GM18861 (cell line): ENCODE measurements at regions not wholly inside any gene's neighbourhood (a gene's known extent, or its start where the extent isn't known, plus 50 kb on each side); places are given as distances from the start of the nearest gene placed in this dataset.

ENCODE experiments used
- ATAC-seq: cut with Tn5 transposase; IDR thresholded peaks from one replicate; pipeline ENCODE4 v1.9.1; 2021; ENCODE audit not compliant: unreplicated experiment

- ATAC-seq = no peak
These were observed 271.5 kb upstream of the FOXQ1 start for GRCh38 chr6:1040393-1040792.

DNA sequence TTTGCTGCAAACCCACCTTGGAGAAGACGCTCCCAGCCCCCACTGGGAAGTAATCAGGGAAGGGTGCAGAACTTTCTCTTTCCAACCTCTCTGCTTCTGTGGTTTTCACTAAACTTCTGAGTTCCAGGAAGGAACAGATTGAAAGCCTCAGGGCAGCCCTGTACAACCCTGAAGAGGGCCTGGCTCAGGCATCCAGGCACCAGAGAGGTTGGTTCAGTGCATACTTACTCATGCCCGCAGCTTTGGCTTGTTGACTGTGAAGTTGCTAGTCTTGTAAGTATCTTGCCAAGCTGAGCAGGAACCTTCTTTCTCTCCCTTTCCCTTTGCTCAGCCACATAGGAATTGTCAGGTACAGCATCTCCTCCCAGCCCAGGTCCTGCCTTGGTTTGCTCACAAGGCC is 272.2 kb upstream of the FOXQ1 start:
- ATAC-seq = no peak

DNA sequence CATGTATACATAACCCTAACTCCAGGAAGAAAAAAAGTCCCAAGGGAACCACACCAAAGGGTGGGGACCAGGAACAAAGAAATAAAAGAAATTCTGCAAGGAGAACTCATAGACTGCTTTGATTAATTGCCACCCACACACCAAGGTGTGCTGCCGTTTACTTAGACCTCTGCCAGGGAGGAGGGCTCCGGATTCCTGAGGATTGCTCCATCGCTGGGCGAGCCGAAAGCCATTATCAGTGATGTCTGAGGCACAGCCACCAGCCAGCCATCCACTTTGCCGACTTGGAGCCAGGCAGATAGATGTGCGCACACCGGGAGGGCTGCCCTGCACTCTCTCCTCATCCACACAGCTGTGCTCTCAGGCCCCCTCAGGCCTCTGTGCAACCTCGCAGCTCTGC is 272.7 kb upstream of the FOXQ1 start:
- no peak for ATAC-seq

GRCh38 chr6:1037430-1038202 is 274.3 kb upstream of the FOXQ1 start:
- no peak for ATAC-seq

GRCh38 chr6:1035401-1035800 is 276.5 kb upstream of the FOXQ1 start:
- ATAC-seq = no peak

- ATAC-seq = no peak
These were observed 280.2 kb upstream of the FOXQ1 start for GRCh38 chr6:1031720-1032119.

GRCh38 chr6:1029141-1029540 is 282.8 kb upstream of the FOXQ1 start:
- ATAC-seq = no peak

GRCh38 chr6:1028723-1029122 is 283.2 kb upstream of the FOXQ1 start:
- no peak for ATAC-seq

- ATAC-seq = no peak
These were observed 283.9 kb upstream of the FOXQ1 start for GRCh38 chr6:1027795-1028569.

DNA sequence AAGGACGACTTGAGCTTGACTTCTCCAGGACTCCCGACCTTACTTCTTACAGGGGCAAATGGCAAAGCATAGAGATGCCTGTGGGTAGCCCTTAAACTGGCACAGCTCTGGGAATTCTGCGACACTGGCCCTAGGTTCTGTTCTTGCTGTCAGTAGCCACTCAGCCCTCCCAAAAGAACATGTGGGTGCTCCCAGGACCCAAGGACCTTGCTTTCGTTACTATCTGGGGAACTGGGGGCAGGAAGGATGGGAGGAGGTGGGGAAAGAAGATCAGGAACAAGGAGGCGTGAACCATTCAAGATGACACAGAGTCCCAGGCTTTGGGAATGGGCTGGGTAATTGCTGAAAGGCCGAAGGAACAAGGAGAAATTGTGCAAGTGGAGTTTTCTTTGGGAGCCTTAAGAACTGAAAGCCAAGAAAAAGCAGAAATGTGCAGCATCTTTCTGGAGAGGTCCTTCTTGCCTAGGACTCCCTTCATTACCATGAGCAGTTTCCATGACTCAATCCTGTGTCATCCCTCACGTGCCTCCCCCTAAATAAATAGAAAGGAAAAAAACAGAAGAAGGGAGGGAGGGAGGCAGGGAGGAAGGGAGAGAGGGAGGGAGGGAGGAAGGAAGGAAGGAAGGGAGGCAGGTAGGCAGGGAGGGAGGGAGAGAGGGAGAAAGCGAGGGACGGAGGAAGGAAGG is 284.6 kb upstream of the FOXQ1 start:
- ATAC-seq = no peak

DNA sequence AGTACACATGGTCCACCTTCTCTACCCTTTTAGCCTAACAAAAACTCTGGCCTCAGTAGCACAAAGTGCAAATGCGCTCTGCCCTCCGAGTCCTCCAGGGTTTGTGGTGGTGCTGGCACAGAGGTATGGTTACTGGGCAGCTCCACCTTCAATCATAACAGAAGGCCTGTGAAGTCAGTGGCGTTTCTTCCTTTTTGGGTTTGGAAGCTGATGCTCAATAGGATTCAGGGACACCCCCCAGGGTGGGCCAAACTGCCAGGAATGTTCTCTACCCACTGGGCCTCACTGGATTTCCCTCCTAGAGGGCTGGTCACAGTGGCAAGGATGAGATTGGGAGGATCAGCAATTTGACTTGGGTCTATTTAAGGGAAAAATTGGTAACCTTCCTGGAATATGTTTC is 286.1 kb upstream of the FOXQ1 start:
- no peak for ATAC-seq

DNA sequence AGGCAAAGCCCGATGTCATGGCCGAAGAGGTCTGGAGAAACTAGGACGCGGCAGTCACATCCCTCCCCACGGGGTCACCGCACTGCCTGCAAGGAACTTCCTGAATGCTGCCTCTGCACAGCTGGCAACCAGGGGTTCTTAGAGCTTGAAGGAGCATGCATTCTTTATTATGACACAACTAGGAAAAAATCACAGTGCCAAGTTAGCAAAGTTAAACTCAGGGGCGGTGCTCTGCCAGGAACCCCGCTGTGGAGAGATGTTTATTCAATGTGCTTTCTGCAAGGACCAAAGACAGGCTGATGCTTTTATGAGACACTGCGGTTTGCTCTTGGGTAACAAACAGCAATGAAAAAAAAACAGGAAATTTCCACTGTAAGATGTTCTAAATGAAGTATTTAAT is 287.3 kb upstream of the FOXQ1 start:
- no peak for ATAC-seq

DNA sequence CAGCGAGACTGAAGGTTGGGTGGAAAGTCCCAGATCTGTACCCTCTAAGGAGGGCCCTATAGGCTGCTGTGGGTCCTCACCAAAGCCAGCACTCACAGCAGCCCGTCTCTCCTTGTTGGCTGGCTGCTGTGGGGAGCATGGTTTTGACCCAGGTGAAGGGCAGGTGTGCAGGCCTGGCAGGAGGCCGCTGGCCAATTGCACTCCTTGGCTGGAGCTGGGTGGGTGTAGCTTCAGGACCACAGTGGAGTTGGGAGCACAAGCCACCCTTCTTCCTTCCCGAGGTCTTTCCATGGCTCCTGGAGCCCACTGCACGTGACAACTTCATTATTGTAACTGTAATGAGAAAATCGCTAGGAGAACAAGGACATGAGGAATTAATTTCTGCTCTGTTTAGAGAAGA is 287.7 kb upstream of the FOXQ1 start:
- ATAC-seq = no peak

DNA sequence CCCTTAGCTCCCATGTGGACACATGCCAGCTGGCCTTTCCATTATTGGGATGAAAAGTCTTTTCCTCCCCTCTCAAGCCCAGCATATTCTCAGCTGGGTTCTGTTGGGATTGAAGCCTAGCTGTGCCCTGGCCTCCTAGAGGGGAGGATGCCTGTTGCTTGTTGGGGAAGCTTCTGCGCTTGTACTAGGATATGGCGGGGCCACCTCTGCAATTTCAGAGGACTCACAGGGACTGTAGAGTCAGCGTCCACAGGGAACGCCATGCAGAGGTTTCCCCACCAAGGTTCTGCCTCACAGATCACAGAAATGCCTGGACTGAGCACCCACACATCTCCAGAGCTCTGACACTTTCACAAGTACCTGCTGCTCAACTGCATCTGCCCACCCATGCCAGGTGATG is 288.7 kb upstream of the FOXQ1 start:
- ATAC-seq = no peak

GRCh38 chr6:1022719-1023118 is 289.2 kb upstream of the FOXQ1 start:
- no peak for ATAC-seq

DNA sequence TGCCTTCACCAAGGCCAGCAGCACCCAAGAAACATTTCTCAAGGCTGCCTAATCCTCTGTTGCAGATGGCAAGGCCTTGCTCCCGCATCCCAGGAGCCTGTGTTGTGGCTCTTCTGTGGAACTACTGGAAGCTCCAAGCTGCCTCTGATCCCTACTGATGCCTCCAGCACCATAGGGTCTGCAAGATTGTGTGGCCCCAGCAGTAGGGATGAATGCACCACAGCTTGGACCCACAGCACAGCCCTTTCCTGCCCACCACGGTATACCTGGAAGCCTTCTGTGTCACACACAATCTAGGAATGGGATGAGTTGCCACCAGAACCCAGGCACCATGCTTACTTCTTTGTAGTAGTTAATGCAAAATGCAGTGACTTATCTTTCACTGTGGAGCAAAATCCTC is 291.1 kb upstream of the FOXQ1 start:
- ATAC-seq = no peak

GRCh38 chr6:1020133-1020532 is 291.8 kb upstream of the FOXQ1 start:
- no peak for ATAC-seq

GRCh38 chr6:1018041-1018440 is 293.9 kb upstream of the FOXQ1 start:
- no peak for ATAC-seq

DNA sequence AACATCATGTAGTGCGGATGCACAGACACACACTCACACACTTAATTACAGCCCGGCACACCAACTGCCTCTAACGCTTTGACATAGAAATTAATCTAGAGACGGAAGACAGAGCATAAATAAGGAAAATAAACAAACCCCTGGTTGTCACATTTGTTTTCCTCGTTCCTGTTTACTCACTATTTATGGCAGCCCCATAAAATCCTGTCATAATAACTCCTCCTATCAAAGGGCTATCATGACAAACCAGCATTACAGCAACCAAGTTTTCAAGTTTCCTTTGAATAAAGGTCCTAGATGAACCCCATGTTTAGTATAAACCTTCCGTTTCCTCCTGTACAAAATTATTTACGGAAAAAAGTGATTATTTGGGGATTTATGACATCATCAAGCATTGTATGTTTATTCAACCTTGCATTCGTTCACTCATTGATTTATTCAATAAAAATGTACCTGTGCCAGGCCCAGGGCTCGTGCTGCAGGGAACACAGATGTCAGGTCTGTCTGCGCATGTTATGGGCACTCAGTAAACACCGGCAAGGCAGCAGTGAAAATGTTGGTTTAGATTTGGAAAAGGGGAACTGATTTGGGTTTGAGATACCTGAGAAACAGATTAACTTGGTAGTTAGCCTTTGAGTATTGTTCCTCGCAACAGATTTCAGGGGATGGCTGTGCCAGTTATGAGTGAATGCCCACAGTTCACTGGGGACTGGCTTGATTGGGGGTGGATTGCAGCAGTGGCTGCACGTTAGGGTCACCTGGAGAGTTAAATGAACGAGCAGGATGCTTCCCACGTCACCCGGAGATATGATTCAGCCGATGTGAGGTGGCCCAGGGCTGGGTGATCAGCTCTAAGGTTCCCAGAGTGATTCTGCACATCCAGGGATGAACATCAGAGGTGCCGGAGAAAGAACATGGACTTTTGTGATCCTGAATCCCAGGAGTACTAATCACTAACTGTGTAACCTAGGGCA is 295.3 kb upstream of the FOXQ1 start:
- no peak for ATAC-seq

- ATAC-seq = no peak
These were observed 296.1 kb upstream of the FOXQ1 start for GRCh38 chr6:1015825-1016224.

DNA sequence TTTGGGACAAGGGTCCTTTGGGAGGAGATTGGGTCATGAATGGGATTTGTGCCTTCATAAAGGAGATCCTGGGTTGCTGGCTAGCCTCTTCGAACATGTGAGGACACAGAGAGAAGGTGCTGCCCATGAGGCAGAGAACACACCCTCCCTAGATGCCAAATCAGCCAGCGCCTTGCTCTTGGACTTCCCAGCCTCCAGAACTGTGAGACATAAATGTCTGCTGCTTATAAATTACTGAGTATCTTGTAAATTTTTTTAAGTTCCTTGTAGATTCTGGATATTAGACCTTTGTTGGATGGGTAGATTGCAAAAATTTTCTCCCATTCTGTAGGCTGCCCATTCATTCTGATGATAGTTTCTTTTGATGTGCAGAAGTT is 297.5 kb upstream of the FOXQ1 start:
- ATAC-seq = no peak
